Activated naive CD4-positive, alpha-beta T cell treated with Interleukin-2 at 50 U/mL for 16 hours (primary cell): ENCODE measurements at regions not wholly inside any gene's neighbourhood (a gene's known extent, or its start where the extent isn't known, plus 50 kb on each side); places are given as distances from the start of the nearest gene placed in this dataset.
"Not testable (repeated sequence)": the region's sequence is repeated elsewhere in the genome, so short reads cannot be mapped to it uniquely, and the experiment has no call there.

Experiments used
- DNase-seq: peaks from one replicate; pipeline ENCODE4 v3.0.0-alpha.2; 2020

GRCh38 chr22:33971561-33971961, 51.3 kb upstream of the LARGE1 start:
- no peak for DNase-seq

GRCh38 chr22:33975841-33976240, 55.6 kb upstream of the LARGE1 start:
- DNase-seq: no peak

DNA sequence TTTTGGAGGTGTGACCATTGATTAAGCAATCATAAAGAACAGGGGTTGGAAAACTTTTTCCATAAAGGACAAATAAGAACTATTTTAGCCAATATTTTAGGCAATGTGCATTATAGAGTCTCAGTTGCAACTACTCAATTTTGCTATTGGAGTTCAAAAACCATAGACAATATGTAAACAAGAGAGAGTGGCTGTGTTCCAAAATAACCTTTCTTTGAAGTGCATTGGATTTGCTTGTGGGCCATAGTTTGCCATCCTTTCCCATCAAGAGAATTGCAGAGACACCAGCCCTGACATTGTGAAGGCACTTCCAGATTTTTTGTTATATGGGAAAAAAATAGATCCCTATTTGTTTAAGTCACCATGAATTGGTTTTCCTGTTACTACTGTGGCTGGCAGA, 63.3 kb upstream of the LARGE1 start:
- no peak for DNase-seq

- DNase-seq: no peak
Measured at GRCh38 chr22:33984211-33984610, 63.9 kb upstream of the LARGE1 start.

GRCh38 chr22:33984656-33985285, 64.5 kb upstream of the LARGE1 start:
- DNase-seq: no peak

DNA sequence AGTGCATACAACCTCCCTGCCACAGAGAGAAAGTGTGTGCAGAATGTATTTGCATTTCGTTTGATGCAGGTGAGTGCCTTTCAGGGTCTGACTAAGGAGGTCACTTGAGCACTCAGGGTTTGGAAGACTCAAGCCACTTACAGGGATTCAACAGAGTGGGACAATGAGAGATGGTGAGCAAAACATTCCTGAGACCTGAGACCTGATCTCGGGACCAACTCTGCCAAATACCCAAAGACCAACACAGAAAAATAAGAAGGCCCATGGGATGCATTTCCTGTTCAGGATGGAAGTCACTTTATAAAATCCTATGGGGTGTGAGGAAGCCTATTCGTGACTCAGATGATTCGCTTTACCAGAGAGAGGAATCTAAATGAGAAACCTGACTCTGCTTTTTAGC, 65.2 kb upstream of the LARGE1 start:
- no peak for DNase-seq

GRCh38 chr22:33986167-33986771, 66.0 kb upstream of the LARGE1 start:
- DNase-seq: no peak

DNA sequence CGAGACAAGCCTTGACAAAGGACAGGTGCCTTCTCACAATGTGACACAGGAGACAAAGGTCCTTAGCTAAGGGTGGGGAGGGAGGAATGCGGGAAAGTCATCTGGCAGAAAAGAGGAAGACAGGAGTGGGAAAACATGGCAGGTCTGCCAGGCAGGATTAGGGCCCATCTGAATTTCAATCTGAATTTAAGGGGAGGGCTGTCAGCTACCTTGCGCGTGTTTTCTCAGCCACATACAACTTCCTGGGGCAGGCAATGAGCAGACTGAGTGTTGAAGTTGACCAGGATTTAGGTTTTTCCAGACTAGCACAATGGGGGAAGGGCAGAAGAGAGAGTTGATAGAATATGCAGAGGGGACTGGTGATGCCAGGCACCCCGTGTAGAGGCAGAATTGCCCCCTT, 66.7 kb upstream of the LARGE1 start:
- DNase-seq: no peak

- not testable (repeated sequence) for DNase-seq
Measured at GRCh38 chr22:33989263-33989662, 69.0 kb upstream of the LARGE1 start.

GRCh38 chr22:33991620-33992019, 71.3 kb upstream of the LARGE1 start:
- no peak for DNase-seq

GRCh38 chr22:33996824-33997223, 76.5 kb upstream of the LARGE1 start:
- DNase-seq: no peak

- DNase-seq: no peak
Measured at GRCh38 chr22:34000879-34001526, 80.7 kb upstream of the LARGE1 start.

DNA sequence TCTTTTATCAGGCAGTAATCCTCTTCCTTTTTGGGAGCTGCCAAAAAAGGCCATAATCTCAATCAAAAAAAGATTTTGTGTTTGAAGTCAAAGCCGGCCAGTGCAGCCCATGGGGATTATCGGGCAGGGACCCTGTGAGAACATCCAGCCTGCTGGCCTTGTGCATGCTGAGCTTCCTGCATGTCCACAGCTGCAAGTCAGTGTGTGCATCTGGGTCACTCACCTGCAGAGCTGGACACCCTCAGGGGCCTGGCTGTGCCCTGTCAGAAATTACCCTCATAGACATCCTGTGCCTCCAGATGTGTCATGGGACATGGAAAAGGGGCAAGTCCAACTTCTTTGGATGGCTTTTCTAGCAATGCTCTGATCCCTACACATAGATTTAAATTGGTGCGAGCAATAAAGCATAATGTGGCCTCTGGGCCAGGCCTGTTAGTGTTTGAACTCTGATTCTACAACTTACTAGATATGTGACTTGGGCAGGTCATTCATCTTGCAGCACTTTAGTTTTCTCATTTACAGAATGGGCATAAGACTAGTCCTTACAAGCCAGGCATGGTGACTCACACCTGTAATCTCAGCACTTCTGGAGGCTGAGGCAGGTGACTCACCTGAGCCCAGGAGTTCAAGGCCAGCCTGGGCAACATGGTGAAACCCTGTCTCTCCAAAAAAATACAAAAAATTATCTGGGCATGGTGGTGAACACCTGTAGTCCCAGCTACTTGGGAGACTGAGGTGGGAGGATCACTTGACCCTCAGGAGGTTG, 81.6 kb upstream of the LARGE1 start:
- DNase-seq: no peak

DNA sequence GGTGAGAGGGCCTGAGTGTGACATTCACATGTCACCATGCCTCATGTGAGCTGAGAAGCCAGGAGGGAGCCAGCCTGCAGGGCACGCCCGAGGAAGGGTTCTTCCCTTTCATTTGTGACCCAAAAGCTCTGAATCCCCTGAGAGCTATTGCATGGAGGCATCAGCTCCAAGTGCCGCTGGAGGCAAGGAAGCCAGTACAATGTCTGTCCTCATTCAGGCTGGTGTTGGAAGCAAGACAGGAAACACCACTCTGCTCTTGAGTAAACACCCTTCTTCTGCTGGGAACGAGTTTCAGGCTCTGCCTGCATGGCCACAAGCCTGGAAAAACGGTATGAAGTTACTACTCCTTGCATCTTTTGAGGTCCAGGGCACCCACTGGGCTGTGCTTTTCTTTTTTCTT, 83.8 kb upstream of the LARGE1 start:
- DNase-seq: no peak

- no peak for DNase-seq
Measured at GRCh38 chr22:34010259-34010658, 90.0 kb upstream of the LARGE1 start.

GRCh38 chr22:34015642-34016041, 95.4 kb upstream of the LARGE1 start:
- no peak for DNase-seq

DNA sequence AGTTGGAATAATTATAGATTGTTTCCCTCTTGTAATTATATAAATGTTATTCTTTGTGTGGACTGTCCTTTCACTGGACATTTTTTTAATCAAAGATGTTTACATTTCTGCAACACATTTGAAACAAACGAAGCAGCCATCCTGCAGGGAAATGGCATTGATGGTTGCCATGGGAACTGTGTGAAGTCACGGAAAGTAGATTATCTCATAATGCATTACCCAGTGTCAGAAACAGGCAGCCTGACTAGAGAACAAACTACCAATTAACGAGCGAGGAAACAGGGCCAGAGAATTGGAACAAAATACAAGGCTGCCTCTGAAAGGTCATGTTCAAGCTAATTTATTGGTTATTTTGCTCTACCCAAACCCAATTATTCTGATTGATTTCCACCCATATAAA, 96.9 kb upstream of the LARGE1 start:
- DNase-seq: no peak

GRCh38 chr22:34019190-34019845, 99.0 kb upstream of the LARGE1 start:
- no peak for DNase-seq

DNA sequence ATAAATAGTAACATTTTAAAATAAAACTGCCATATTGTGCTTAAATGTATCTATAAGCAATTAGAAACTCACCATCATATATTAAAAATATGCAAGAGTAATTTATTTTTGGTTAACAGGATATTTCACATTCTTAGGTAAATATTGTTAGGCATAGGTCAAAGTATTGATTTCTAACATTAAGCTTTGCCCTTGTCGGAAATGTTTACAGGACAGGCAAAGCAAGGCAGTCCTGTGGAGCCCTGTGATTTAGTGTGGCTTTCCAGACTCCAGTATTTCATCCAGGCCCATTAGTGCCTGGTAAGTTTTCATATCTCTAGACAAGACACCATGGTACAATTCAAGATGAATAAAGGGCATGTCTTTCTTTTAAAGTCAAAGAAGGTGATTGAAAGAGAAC, 114.9 kb upstream of the LARGE1 start:
- DNase-seq: no peak

GRCh38 chr22:34036931-34037330, 116.7 kb upstream of the LARGE1 start:
- DNase-seq: no peak

DNA sequence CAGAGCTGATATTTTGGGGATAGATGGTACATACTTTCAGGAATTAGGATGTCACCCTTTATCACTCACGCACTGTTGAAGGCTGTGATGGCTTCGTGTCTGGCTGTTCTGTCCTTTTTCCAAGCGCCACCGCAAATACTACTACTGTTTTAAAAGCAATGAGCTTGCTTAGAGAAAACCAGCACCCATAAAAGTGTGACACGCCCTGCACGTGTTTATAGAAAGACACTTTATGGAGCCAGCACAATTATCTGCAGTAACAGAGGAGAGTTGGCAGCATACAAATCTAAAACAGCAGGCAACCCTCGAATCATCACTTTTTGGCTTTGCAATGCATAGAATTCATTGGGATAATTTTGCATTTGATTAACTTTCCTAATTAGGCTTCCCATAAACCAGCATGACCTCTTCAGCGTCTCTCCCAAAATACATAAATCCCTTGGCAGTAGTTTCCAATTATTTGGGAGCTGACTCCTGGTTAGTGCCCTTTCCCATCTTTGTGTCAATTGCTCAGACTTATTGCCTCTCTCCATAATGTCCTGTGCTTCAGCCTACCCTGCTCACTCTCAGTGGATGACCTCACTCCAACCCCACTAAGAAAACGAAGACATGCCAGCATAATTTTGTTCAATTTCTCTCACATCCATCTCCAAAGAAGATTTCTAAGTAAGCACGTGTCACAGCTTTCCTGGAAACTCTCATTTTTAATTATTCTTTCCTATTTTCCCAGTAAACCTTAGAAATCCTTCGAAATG, 118.7 kb upstream of the LARGE1 start:
- no peak for DNase-seq

DNA sequence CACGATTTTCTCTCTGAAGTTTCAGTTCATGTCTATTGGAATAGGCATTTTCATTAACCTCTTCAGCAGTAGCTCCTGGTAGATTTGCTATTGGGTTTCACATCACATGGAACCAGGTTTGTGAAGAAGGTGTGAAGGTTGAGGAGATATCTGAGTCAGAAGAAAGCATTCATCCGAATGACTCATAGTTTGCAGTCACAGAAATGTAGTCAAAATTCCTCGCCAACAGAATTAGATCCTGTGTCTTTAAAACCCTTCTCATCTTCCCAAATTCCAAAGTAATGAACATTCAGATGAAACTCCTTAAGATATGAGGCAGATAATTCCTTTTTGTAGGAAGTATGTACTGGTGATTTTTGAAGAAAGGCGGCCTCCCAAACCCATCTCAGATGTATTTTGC, 125.0 kb upstream of the LARGE1 start:
- DNase-seq: no peak
